Parathyroid adenoma (tissue), 2 donors: ENCODE measurements at regions not wholly inside any gene's neighbourhood (a gene's known extent, or its start where the extent isn't known, plus 50 kb on each side); places are given as distances from the start of the nearest gene placed in this dataset.

Experiments used
- H2AFZ ChIP-seq: fragments of 300-600 bp; sonication (generic); one replicate; pipeline ENCODE4 v1.7.0; 2017; ENCODE audit warnings: antibody characterized with exemption, mild to moderate bottlenecking
- H3K27ac ChIP-seq: fragments of 300-600 bp; sonication (generic); one replicate; pipeline ENCODE4 v1.7.0; 2017
- H3K27me3 ChIP-seq: fragments of 300-600 bp; sonication (generic); one replicate; pipeline ENCODE4 v1.7.0; 2017; ENCODE audit warnings: low read length; ENCODE audit not compliant: control insufficient read depth, insufficient read depth
- H3K36me3 ChIP-seq: fragments of 300-600 bp; sonication (generic); one replicate; pipeline ENCODE4 v1.7.0; 2017; ENCODE audit warnings: low read length; ENCODE audit not compliant: control insufficient read depth, insufficient read depth
- H3K4me1 ChIP-seq: fragments of 300-600 bp; sonication (generic); one replicate; pipeline ENCODE4 v1.7.0; 2017; ENCODE audit warnings: control low read depth
- H3K4me2 ChIP-seq: fragments of 300-600 bp; sonication (generic); one replicate; pipeline ENCODE4 v1.7.0; 2017; ENCODE audit warnings: low read length
- H3K4me3 ChIP-seq: fragments of 300-600 bp; sonication (generic); one replicate; pipeline ENCODE4 v1.7.0; 2017; ENCODE audit warnings: low read depth, low read length
- H3K79me2 ChIP-seq: fragments of 300-600 bp; sonication (generic); one replicate; pipeline ENCODE4 v1.7.0; 2017; ENCODE audit warnings: control low read depth
- H3K9ac ChIP-seq: fragments of 300-600 bp; sonication (generic); one replicate; pipeline ENCODE4 v1.7.0; 2017; ENCODE audit warnings: mild to moderate bottlenecking
- H3K9me3 ChIP-seq: fragments of 300-600 bp; sonication (generic); one replicate; pipeline ENCODE4 v1.7.0; 2017; ENCODE audit warnings: low read length; ENCODE audit not compliant: control insufficient read depth
- TF ChIP-seq, protein P1 (sequence below): fragments of 300-600 bp; sonication (generic); IDR thresholded peaks from one replicate; pipeline ENCODE4 v1.7.0; 2017; ENCODE audit warnings: antibody characterized with exemption, mild to moderate bottlenecking
- donor health status: primary hyperparathyroidism.

DNA sequence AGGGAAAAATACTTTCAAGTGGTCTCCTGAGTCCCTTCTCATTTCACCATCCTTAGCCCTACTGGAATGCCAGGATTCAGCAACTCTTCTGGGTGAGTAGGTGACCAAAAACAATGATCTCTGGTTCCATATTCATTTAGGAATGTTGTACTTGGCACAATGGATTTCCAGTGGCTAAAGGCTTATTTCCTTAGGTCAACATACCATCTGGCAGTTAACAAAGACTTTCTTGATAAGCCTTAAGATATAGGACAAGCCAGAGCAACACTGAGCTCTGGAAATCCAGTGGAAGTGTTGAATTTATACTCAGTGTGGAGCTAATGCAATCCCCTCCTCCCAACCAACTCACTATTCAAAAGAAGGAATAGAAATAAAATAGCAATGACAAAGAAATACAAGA lies 139.4 kb upstream of the EMCN start:
- TF ChIP-seq, protein P1, sequence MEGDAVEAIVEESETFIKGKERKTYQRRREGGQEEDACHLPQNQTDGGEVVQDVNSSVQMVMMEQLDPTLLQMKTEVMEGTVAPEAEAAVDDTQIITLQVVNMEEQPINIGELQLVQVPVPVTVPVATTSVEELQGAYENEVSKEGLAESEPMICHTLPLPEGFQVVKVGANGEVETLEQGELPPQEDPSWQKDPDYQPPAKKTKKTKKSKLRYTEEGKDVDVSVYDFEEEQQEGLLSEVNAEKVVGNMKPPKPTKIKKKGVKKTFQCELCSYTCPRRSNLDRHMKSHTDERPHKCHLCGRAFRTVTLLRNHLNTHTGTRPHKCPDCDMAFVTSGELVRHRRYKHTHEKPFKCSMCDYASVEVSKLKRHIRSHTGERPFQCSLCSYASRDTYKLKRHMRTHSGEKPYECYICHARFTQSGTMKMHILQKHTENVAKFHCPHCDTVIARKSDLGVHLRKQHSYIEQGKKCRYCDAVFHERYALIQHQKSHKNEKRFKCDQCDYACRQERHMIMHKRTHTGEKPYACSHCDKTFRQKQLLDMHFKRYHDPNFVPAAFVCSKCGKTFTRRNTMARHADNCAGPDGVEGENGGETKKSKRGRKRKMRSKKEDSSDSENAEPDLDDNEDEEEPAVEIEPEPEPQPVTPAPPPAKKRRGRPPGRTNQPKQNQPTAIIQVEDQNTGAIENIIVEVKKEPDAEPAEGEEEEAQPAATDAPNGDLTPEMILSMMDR = no peak
- Histone ChIP-seq H3K4me3 (no peak overlapping the region), H2AFZ (no peak overlapping the region), H3K27me3 (no peaks in the 10 kb centered on the region), H3K79me2 (no peaks in the 10 kb centered on the region), H3K9ac (no peak overlapping the region), H3K4me1 (no peaks in the 10 kb centered on the region), H3K36me3 (no peaks in the 10 kb centered on the region), H3K27ac (no peak overlapping the region), H3K4me2 (no peak overlapping the region), H3K9me3 (no peaks in the 10 kb centered on the region)

DNA sequence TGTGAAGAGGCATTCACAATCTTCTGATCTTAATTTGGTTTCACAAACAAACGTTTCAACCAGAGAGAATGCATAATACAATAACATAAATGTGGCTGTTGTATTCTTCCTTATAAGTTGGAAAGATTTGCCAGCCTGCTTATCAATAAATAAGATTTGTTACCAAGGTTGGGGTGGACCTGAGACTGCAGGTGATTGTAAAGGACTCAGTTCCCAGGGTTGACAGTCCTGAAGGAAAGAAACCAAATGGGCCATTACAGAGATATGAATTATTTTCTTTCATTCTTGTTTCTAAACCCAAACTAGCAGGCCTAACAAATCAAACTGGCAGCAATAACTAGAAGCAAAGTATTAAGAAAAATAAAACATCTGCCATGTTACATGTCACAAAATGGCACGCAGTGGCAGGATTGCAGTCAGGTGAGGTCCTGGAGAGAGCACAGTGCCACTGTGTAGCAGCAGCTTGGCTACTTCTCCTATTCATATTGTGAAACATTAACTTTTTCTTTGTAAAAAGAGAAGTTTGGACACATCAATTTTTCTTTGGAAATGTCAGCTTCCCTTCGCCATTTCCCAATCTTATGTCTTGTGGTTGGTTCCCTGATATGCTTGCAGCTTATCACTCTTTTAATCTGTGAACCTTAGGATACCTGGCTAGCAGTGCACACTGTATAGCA lies 133.8 kb upstream of the EMCN start:
- no peaks in the 10 kb centered on the region for H3K27me3 ChIP-seq
- no peak overlapping the region for H2AFZ ChIP-seq
- H3K27ac ChIP-seq = no peak overlapping the region
- TF ChIP-seq, protein P1 = no peak
- no peaks in the 10 kb centered on the region for H3K9me3 ChIP-seq
- no peak overlapping the region for H3K4me3 ChIP-seq
- H3K9ac ChIP-seq = no peak overlapping the region
- H3K4me2 ChIP-seq = no peak overlapping the region
- no peaks in the 10 kb centered on the region for H3K4me1 ChIP-seq
- no peaks in the 10 kb centered on the region for H3K36me3 ChIP-seq
- H3K79me2 ChIP-seq = no peaks in the 10 kb centered on the region

DNA sequence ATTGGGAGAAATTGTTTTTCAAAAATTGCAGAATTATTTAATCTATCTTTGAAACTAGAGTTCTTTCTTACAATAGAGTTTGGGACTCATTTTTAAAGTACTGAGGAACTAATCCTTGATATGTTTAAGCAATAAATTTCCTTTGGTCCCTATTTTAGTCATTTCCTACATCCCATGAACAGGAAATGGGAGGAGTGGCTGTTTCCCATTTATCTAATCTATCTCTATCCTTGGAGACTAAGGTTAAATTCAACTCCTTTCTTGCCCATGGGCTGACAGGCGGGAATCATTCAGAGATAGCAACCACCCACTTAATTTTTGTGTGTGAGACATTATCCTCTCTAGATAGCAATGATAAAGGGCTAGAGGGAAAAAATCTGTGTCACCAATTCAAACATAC lies 131.6 kb upstream of the EMCN start:
- H3K36me3 ChIP-seq = no peaks in the 10 kb centered on the region
- H3K9ac ChIP-seq = no peak overlapping the region
- H3K9me3 ChIP-seq = no peaks in the 10 kb centered on the region
- no peak overlapping the region for H3K4me3 ChIP-seq
- H3K27me3 ChIP-seq = no peaks in the 10 kb centered on the region
- no peaks in the 10 kb centered on the region for H3K4me1 ChIP-seq
- H3K79me2 ChIP-seq = no peaks in the 10 kb centered on the region
- no peak overlapping the region for H3K4me2 ChIP-seq
- no peak overlapping the region for H2AFZ ChIP-seq
- no peak overlapping the region for H3K27ac ChIP-seq
- TF ChIP-seq, protein P1 = no peak

DNA sequence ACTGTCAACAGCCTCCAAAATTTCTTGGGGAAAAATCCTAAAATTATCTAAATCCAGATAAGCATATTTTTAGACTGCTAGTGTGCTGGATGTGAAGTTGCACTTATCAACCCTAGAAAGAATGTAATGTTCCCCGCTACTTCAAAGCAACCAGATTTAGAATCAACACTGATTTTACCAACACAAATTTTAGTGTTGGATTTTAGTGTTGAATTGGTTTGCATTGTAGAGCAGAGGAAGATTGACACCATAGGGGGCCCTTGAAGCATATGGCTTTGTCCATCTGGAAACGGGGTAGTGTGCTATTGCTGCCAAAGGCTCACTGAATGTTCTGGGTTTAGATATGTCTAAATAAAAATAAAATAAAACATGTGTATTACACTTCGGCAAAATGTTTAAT lies 126.3 kb upstream of the EMCN start:
- H2AFZ ChIP-seq = no peak overlapping the region
- H3K27me3 ChIP-seq = no peaks in the 10 kb centered on the region
- no peaks in the 10 kb centered on the region for H3K4me1 ChIP-seq
- H3K4me3 ChIP-seq = no peak overlapping the region
- H3K36me3 ChIP-seq = no peaks in the 10 kb centered on the region
- no peaks in the 10 kb centered on the region for H3K79me2 ChIP-seq
- TF ChIP-seq, protein P1 = no peak
- no peak overlapping the region for H3K4me2 ChIP-seq
- H3K27ac ChIP-seq = no peak overlapping the region
- H3K9me3 ChIP-seq = no peaks in the 10 kb centered on the region
- no peak overlapping the region for H3K9ac ChIP-seq

DNA sequence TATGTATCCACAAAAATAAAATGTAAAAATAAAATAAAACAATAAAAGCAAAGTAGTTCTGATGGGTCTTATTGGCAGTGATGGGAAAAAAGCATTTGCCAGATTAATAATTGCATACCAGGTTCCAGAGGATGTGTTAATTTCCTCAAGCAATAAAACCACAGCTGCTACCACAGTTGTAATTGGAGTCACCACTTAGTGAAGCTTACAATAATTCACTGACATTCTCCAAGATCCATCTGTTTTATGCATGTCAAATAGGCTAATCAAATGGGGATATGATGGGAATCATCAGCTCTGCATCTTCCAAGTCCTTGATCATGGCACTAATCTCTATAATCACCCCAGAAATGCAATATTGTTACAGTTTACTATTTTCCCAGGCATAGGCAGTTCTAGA lies 123.5 kb upstream of the EMCN start:
- Histone ChIP-seq H3K27ac (no peak overlapping the region), H3K4me3 (no peak overlapping the region), H3K4me2 (no peak overlapping the region), H2AFZ (no peak overlapping the region), H3K79me2 (no peaks in the 10 kb centered on the region), H3K27me3 (no peaks in the 10 kb centered on the region), H3K36me3 (no peaks in the 10 kb centered on the region), H3K4me1 (no peaks in the 10 kb centered on the region), H3K9ac (no peak overlapping the region), H3K9me3 (no peaks in the 10 kb centered on the region)
- TF ChIP-seq, protein P1 = no peak
